ENCODE measurements at regions not wholly inside any gene's neighbourhood (a gene's known extent, or its start where the extent isn't known, plus 50 kb on each side); places are given as distances from the start of the nearest gene placed in this dataset.
"Not testable (repeated sequence)": the region's sequence is repeated elsewhere in the genome, so short reads cannot be mapped to it uniquely, and the experiment has no call there.

DNA sequence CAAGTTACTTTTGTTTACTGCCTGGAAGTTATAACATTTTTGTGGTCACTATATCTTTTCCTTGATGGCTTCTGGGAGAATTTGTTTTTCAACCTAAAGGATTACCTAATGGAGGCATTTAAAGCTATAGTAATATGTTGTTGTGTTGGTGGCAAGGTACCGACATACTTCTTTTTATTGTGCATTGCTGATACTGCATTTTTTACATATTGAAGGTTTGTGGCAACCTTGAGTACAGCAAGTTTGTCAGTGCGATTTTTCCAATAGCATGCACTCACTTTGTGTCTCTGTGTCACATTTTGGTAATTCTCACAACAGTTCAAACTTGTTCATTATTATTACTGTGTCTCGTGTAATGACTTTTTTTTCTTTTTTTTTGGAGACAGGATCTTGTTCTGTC is 246.3 kb downstream of the LRRC70 start:
- H3K27ac ChIP-seq = no peak overlapping the region
- H3K4me2 ChIP-seq (ENCODE audit: low read length) = no peak overlapping the region
- H2AFZ ChIP-seq = no peak overlapping the region
- TF ChIP-seq, protein P1, sequence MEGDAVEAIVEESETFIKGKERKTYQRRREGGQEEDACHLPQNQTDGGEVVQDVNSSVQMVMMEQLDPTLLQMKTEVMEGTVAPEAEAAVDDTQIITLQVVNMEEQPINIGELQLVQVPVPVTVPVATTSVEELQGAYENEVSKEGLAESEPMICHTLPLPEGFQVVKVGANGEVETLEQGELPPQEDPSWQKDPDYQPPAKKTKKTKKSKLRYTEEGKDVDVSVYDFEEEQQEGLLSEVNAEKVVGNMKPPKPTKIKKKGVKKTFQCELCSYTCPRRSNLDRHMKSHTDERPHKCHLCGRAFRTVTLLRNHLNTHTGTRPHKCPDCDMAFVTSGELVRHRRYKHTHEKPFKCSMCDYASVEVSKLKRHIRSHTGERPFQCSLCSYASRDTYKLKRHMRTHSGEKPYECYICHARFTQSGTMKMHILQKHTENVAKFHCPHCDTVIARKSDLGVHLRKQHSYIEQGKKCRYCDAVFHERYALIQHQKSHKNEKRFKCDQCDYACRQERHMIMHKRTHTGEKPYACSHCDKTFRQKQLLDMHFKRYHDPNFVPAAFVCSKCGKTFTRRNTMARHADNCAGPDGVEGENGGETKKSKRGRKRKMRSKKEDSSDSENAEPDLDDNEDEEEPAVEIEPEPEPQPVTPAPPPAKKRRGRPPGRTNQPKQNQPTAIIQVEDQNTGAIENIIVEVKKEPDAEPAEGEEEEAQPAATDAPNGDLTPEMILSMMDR (IDR thresholded peaks at IDR 0.05) = no peak
- H3K9ac ChIP-seq = no peak overlapping the region
- H3K27me3 ChIP-seq (ENCODE audit: control insufficient read depth, insufficient read depth, low read length) = no peaks in the 10 kb centered on the region
- no peaks in the 10 kb centered on the region for H3K9me3 ChIP-seq (ENCODE audit: control insufficient read depth, low read length)
- no peaks in the 10 kb centered on the region for H3K79me2 ChIP-seq
- H3K4me1 ChIP-seq = no peaks in the 10 kb centered on the region
- H3K36me3 ChIP-seq (ENCODE audit: control insufficient read depth, insufficient read depth, low read length) = no peaks in the 10 kb centered on the region
- no peak overlapping the region for H3K4me3 ChIP-seq (ENCODE audit: low read depth, low read length)

DNA sequence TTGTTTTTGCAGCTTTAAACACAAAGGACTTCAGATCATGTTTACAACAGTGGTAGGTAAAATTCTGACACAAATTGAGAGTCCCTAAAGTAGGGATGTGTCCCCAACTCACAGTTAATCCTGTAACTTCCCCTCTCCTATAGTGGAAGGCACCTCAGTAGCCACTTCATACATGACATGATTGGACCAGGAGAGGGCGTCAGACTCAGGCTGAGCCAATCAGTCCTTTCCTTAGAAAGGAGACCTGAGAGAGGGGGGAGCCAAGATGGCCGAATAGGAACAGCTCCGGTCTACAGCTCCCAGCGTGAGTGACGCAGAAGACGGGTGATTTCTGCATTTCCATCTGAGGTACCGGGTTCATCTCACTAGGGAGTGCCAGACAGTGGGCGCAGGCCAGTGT is 238.4 kb downstream of the LRRC70 start:
- H3K27me3 ChIP-seq (ENCODE audit: control insufficient read depth, insufficient read depth, low read length); H3K4me2 ChIP-seq (ENCODE audit: low read length); H3K36me3 ChIP-seq (ENCODE audit: control insufficient read depth, insufficient read depth, low read length); H3K79me2 ChIP-seq; H3K4me1 ChIP-seq; H3K9me3 ChIP-seq (ENCODE audit: control insufficient read depth, low read length); H2AFZ ChIP-seq; H3K27ac ChIP-seq; H3K4me3 ChIP-seq (ENCODE audit: low read depth, low read length); H3K9ac ChIP-seq: not testable (repeated sequence)

DNA sequence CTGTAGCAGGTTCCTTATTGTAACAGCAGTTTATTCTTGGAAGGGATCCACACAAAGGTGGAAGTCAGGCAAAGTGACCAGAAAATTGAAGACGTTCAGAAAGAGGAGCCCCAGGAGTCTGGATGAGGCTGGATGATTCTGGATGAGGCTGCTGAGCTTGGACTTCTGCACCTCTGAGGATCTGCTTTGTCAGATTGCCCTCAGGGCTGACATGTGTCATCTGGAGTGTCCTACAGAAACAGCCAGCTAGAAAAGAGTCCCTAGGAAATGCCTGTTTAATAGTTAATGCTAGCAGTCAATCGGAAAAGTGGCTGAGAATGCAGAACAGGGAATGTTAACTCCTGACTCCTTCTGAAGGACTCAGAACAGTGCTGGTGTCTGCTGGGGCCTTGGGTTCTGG is 236.4 kb downstream of the LRRC70 start:
- Histone ChIP-seq H3K9me3 (ENCODE audit: control insufficient read depth, low read length) (no peaks in the 10 kb centered on the region), H2AFZ (no peak overlapping the region), H3K27me3 (ENCODE audit: control insufficient read depth, insufficient read depth, low read length) (no peaks in the 10 kb centered on the region), H3K9ac (no peak overlapping the region), H3K36me3 (ENCODE audit: control insufficient read depth, insufficient read depth, low read length) (no peaks in the 10 kb centered on the region), H3K4me1 (no peaks in the 10 kb centered on the region), H3K4me2 (ENCODE audit: low read length) (no peak overlapping the region), H3K4me3 (ENCODE audit: low read depth, low read length) (no peak overlapping the region), H3K79me2 (no peaks in the 10 kb centered on the region), H3K27ac (no peak overlapping the region)
- TF ChIP-seq, protein P1 (IDR thresholded peaks at IDR 0.05) = no peak

DNA sequence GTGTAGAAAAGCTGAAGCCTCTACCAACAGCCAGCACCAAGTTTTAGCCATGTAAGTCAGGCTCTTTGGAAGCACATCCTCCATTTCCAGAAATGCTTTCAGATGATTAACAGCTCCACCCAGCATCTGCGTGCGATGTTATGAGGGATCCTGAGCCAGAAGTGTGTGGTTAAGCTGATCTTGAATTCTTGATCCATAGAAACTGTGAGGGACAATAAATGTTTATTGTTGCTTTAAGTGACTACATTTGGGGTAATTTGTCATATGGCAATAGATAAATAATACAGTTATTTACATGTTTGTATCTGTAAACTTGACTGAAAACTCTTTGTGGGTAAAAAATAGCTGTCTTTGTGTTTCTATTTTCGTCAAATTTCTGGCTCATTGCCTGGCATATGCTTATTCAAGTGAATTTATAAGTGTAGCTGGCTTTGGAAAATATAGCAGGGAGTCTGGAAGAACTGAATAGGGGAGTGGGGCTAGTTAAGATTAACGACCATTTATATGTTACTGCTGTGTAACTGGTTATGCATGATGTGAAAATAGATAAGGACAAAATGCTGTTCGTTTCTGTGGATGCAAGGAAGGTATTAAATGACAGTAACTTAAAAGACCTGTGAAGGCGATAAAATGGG is 234.1 kb downstream of the LRRC70 start:
- Histone ChIP-seq H3K4me3 (ENCODE audit: low read depth, low read length) (no peak overlapping the region), H3K36me3 (ENCODE audit: control insufficient read depth, insufficient read depth, low read length) (no peaks in the 10 kb centered on the region), H3K4me2 (ENCODE audit: low read length) (no peak overlapping the region), H3K27ac (no peak overlapping the region), H3K27me3 (ENCODE audit: control insufficient read depth, insufficient read depth, low read length) (no peaks in the 10 kb centered on the region), H3K9me3 (ENCODE audit: control insufficient read depth, low read length) (no peaks in the 10 kb centered on the region), H3K4me1 (no peaks in the 10 kb centered on the region), H3K9ac (no peak overlapping the region), H2AFZ (no peak overlapping the region), H3K79me2 (no peaks in the 10 kb centered on the region)
- TF ChIP-seq, protein P1 (IDR thresholded peaks at IDR 0.05) = no peak

DNA sequence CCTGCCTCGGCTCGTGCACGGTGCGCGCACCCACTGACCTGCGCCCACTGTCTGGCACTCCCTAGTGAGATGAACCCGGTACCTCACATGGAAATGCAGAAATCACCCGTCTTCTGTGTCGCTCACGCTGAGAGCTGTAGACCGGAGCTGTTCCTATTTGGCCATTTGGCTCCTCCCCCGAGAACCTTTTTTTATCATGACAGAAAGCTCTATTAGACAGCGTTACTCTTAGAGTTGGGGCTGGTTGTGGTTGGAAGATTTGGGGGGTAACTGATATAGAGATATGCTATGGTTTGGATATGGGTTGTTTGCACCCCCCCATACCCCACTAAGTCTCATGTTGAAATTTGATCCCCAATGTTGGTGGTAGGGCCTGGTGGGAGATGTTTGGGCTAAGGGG is 226.2 kb downstream of the LRRC70 start:
- H3K79me2 ChIP-seq; H3K36me3 ChIP-seq (ENCODE audit: control insufficient read depth, insufficient read depth, low read length); H2AFZ ChIP-seq; H3K4me1 ChIP-seq; H3K27ac ChIP-seq; H3K27me3 ChIP-seq (ENCODE audit: control insufficient read depth, insufficient read depth, low read length); H3K9ac ChIP-seq; H3K4me2 ChIP-seq (ENCODE audit: low read length); H3K4me3 ChIP-seq (ENCODE audit: low read depth, low read length); H3K9me3 ChIP-seq (ENCODE audit: control insufficient read depth, low read length): not testable (repeated sequence)

DNA sequence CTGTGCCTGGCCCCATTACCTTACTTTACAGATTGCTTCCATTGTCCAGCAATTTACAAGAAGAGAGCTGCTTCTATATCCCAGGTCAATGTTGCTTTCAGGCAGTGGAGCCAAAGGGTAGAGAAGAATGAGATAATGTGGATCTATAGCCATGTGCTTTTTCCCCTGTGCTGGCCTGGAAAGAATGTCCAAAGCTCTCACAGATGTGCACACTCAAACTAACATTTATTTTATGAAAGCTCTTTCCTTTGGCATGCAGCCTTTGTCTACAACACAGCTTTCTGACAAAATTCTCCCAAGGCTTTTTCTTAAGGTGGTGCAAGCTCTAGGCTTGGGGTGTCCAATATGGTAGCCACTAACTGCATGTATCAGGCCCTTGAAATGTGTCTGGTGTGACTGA is 217.3 kb downstream of the LRRC70 start:
- H3K27me3 ChIP-seq (ENCODE audit: control insufficient read depth, insufficient read depth, low read length) = no peaks in the 10 kb centered on the region
- H2AFZ ChIP-seq = no peak overlapping the region
- TF ChIP-seq, protein P1 (IDR thresholded peaks at IDR 0.05) = no peak
- no peak overlapping the region for H3K9ac ChIP-seq
- no peak overlapping the region for H3K27ac ChIP-seq
- no peaks in the 10 kb centered on the region for H3K9me3 ChIP-seq (ENCODE audit: control insufficient read depth, low read length)
- no peaks in the 10 kb centered on the region for H3K36me3 ChIP-seq (ENCODE audit: control insufficient read depth, insufficient read depth, low read length)
- H3K4me2 ChIP-seq (ENCODE audit: low read length) = no peak overlapping the region
- no peaks in the 10 kb centered on the region for H3K4me1 ChIP-seq
- H3K79me2 ChIP-seq = no peaks in the 10 kb centered on the region
- no peak overlapping the region for H3K4me3 ChIP-seq (ENCODE audit: low read depth, low read length)

Data from parathyroid adenoma (tissue), 2 donors.